ENCODE measurements at regions not wholly inside any gene's neighbourhood (a gene's known extent, or its start where the extent isn't known, plus 50 kb on each side); places are given as distances from the start of the nearest gene placed in this dataset.
A peak's percentile ranks its signal among the peaks of the same experiment; 100 is the strongest.
"Not testable (repeated sequence)": the region's sequence is repeated elsewhere in the genome, so short reads cannot be mapped to it uniquely, and the experiment has no call there.

GRCh38 chr4:184277010-184277409, 59.3 kb upstream of the ENPP6 start:
- H3K9ac ChIP-seq (ENCODE audit: insufficient read depth in 1 of 2, low read depth in 2 of 2, low read length in 2 of 2); in situ Hi-C loops (cut with MboI); H4K20me1 ChIP-seq (replicated peaks; ENCODE audit: control insufficient read depth, insufficient read depth, low read length); ATAC-seq; H3K4me1 ChIP-seq (replicated peaks in 1 of 2; ENCODE audit: control insufficient read depth in 2 of 2, insufficient read depth in 2 of 2, low read length in 2 of 2); H3K4me3 ChIP-seq; FAIRE-seq; H3K27ac ChIP-seq (ENCODE audit: extremely low read depth, low read depth, low read length); H2AFZ ChIP-seq (ENCODE audit: low read depth, low read length); H3K9me1 ChIP-seq (ENCODE audit: control insufficient read depth, insufficient read depth, low read length); BruUV-seq (replicated peaks); intact Hi-C loops (cut with micrococcal nuclease); H3K4me2 ChIP-seq (ENCODE audit: insufficient read depth, low read length); H3K27me3 ChIP-seq (ENCODE audit: control insufficient read depth in 2 of 2, insufficient read depth in 2 of 2, low read length in 2 of 2); CTCF ChIA-PET (ENCODE audit: low intra/inter-chr PET ratio); H3K36me3 ChIP-seq (ENCODE audit: control insufficient read depth, insufficient read depth, low read length); H3K9me3 ChIP-seq (replicated peaks; ENCODE audit: control insufficient read depth, insufficient read depth, low read depth, low read length); POLR2A ChIA-PET; H3K79me2 ChIP-seq (ENCODE audit: control insufficient read depth, insufficient read depth, low read length); DNase-seq (ENCODE audit: extremely low read depth in 1 of 4, low spot score in 3 of 4): not testable (repeated sequence)
- WGBS (ENCODE audit: insufficient coverage, low coverage, missing lambda C conversion rate), result 12% methylated on average over 3 of the region's 3 CpGs
- 0 out of 3 replicates have a peak, but pooled peaks of 1 of the 2 experiments have one; percentile 40 for TF ChIP-seq CBX3 (IDR thresholded peaks at IDR 0.05; ENCODE audit: borderline replicate concordance in 1 of 2, low read length in 2 of 2)

- in situ Hi-C loops (cut with MboI); H2AFZ ChIP-seq (ENCODE audit: low read depth, low read length); H4K20me1 ChIP-seq (replicated peaks; ENCODE audit: control insufficient read depth, insufficient read depth, low read length); CTCF ChIA-PET (ENCODE audit: low intra/inter-chr PET ratio); intact Hi-C loops (cut with micrococcal nuclease); H3K9me1 ChIP-seq (ENCODE audit: control insufficient read depth, insufficient read depth, low read length); H3K36me3 ChIP-seq (ENCODE audit: control insufficient read depth, insufficient read depth, low read length); FAIRE-seq; POLR2A ChIA-PET; BruUV-seq (replicated peaks); ATAC-seq; H3K4me2 ChIP-seq (ENCODE audit: insufficient read depth, low read length); H3K9me3 ChIP-seq (replicated peaks; ENCODE audit: control insufficient read depth, insufficient read depth, low read depth, low read length); H3K79me2 ChIP-seq (ENCODE audit: control insufficient read depth, insufficient read depth, low read length); H3K27me3 ChIP-seq (ENCODE audit: control insufficient read depth in 2 of 2, insufficient read depth in 2 of 2, low read length in 2 of 2); DNase-seq (ENCODE audit: extremely low read depth in 1 of 4, low spot score in 3 of 4); H3K9ac ChIP-seq (ENCODE audit: insufficient read depth in 1 of 2, low read depth in 2 of 2, low read length in 2 of 2); H3K27ac ChIP-seq (ENCODE audit: extremely low read depth, low read depth, low read length); H3K4me1 ChIP-seq (replicated peaks in 1 of 2; ENCODE audit: control insufficient read depth in 2 of 2, insufficient read depth in 2 of 2, low read length in 2 of 2); H3K4me3 ChIP-seq: not testable (repeated sequence)
- TF ChIP-seq ZNF707 (CRISPR knock-in tag; conservative IDR thresholded peaks at IDR 0.05), result peak; percentile 92
- peak; percentile 58 for TF ChIP-seq TRIM28 (IDR thresholded peaks at IDR 0.05)
- 33% methylated on average over 4 of the region's 4 CpGs for WGBS (ENCODE audit: insufficient coverage, low coverage, missing lambda C conversion rate)
Observed at GRCh38 chr4:184276346-184276745, 58.7 kb upstream of the ENPP6 start.

All from K562 (cell line).